ENCODE measurements at regions not wholly inside any gene's neighbourhood (a gene's known extent, or its start where the extent isn't known, plus 50 kb on each side); places are given as distances from the start of the nearest gene placed in this dataset.

- Histone ChIP-seq H3K27me3 (ENCODE audit: control insufficient read depth, insufficient read depth, low read length) (no peaks in the 10 kb centered on the region), H3K4me3 (ENCODE audit: low read depth, low read length) (no peak overlapping the region), H3K27ac (ENCODE audit: low read depth, low read length) (no peak overlapping the region), H3K36me3 (ENCODE audit: control insufficient read depth, insufficient read depth, low read length) (no peaks in the 10 kb centered on the region), H3K9me3 (ENCODE audit: control insufficient read depth, insufficient read depth, low read depth, low read length) (no peaks in the 10 kb centered on the region), H3K4me1 (ENCODE audit: control insufficient read depth, insufficient read depth, low read length) (no peaks in the 10 kb centered on the region), H3K9ac (ENCODE audit: low read length) (no peak overlapping the region)
Measured at GRCh38 chr3:24886501-24886900, 391.9 kb upstream of the THRB start.

- no peaks in the 10 kb centered on the region for H3K27me3 ChIP-seq (ENCODE audit: control insufficient read depth, insufficient read depth, low read length)
- H3K4me3 ChIP-seq (ENCODE audit: low read depth, low read length): no peak overlapping the region
- H3K4me1 ChIP-seq (ENCODE audit: control insufficient read depth, insufficient read depth, low read length): no peaks in the 10 kb centered on the region
- H3K27ac ChIP-seq (ENCODE audit: low read depth, low read length): no peak overlapping the region
- H3K9ac ChIP-seq (ENCODE audit: low read length): no peak overlapping the region
- H3K9me3 ChIP-seq (ENCODE audit: control insufficient read depth, insufficient read depth, low read depth, low read length): no peaks in the 10 kb centered on the region
- H3K36me3 ChIP-seq (ENCODE audit: control insufficient read depth, insufficient read depth, low read length): no peaks in the 10 kb centered on the region
Measured at GRCh38 chr3:24890012-24890411, 395.4 kb upstream of the THRB start.

- no peaks in the 10 kb centered on the region for H3K27me3 ChIP-seq (ENCODE audit: control insufficient read depth, insufficient read depth, low read length)
- no peak overlapping the region for H3K9ac ChIP-seq (ENCODE audit: low read length)
Measured at GRCh38 chr3:24899373-24899772, 404.7 kb upstream of the THRB start.

GRCh38 chr3:24899901-24900603 lies 405.4 kb upstream of the THRB start:
- Histone ChIP-seq H3K9me3 (ENCODE audit: control insufficient read depth, insufficient read depth, low read depth, low read length) (no peaks in the 10 kb centered on the region), H3K27me3 (ENCODE audit: control insufficient read depth, insufficient read depth, low read length) (no peaks in the 10 kb centered on the region), H3K4me3 (ENCODE audit: low read depth, low read length) (no peak overlapping the region), H3K9ac (ENCODE audit: low read length) (no peak overlapping the region), H3K27ac (ENCODE audit: low read depth, low read length) (no peak overlapping the region), H3K4me1 (ENCODE audit: control insufficient read depth, insufficient read depth, low read length) (no peaks in the 10 kb centered on the region), H3K36me3 (ENCODE audit: control insufficient read depth, insufficient read depth, low read length) (no peaks in the 10 kb centered on the region)

More at GRCh38 chr3:24899373-24899772, 404.7 kb upstream of the THRB start:
- no peak overlapping the region for H3K27ac ChIP-seq (ENCODE audit: low read depth, low read length)
- no peak overlapping the region for H3K4me3 ChIP-seq (ENCODE audit: low read depth, low read length)
- H3K9me3 ChIP-seq (ENCODE audit: control insufficient read depth, insufficient read depth, low read depth, low read length): no peaks in the 10 kb centered on the region
- H3K36me3 ChIP-seq (ENCODE audit: control insufficient read depth, insufficient read depth, low read length): no peaks in the 10 kb centered on the region
- H3K4me1 ChIP-seq (ENCODE audit: control insufficient read depth, insufficient read depth, low read length): no peaks in the 10 kb centered on the region

GRCh38 chr3:24905266-24905665 lies 410.6 kb upstream of the THRB start:
- Histone ChIP-seq H3K27me3 (ENCODE audit: control insufficient read depth, insufficient read depth, low read length) (no peaks in the 10 kb centered on the region), H3K9ac (ENCODE audit: low read length) (no peak overlapping the region), H3K27ac (ENCODE audit: low read depth, low read length) (no peak overlapping the region), H3K4me1 (ENCODE audit: control insufficient read depth, insufficient read depth, low read length) (no peaks in the 10 kb centered on the region), H3K4me3 (ENCODE audit: low read depth, low read length) (no peak overlapping the region), H3K9me3 (ENCODE audit: control insufficient read depth, insufficient read depth, low read depth, low read length) (no peaks in the 10 kb centered on the region), H3K36me3 (ENCODE audit: control insufficient read depth, insufficient read depth, low read length) (no peaks in the 10 kb centered on the region)

GRCh38 chr3:24907106-24907505 lies 412.5 kb upstream of the THRB start:
- no peak overlapping the region for H3K4me3 ChIP-seq (ENCODE audit: low read depth, low read length)
- H3K9me3 ChIP-seq (ENCODE audit: control insufficient read depth, insufficient read depth, low read depth, low read length): no peaks in the 10 kb centered on the region
- no peak overlapping the region for H3K9ac ChIP-seq (ENCODE audit: low read length)
- no peaks in the 10 kb centered on the region for H3K36me3 ChIP-seq (ENCODE audit: control insufficient read depth, insufficient read depth, low read length)
- no peak overlapping the region for H3K27ac ChIP-seq (ENCODE audit: low read depth, low read length)
- no peaks in the 10 kb centered on the region for H3K27me3 ChIP-seq (ENCODE audit: control insufficient read depth, insufficient read depth, low read length)
- H3K4me1 ChIP-seq (ENCODE audit: control insufficient read depth, insufficient read depth, low read length): no peaks in the 10 kb centered on the region

- H3K4me3 ChIP-seq (ENCODE audit: low read depth, low read length): no peak overlapping the region
- H3K36me3 ChIP-seq (ENCODE audit: control insufficient read depth, insufficient read depth, low read length): no peaks in the 10 kb centered on the region
- no peaks in the 10 kb centered on the region for H3K9me3 ChIP-seq (ENCODE audit: control insufficient read depth, insufficient read depth, low read depth, low read length)
- no peak overlapping the region for H3K27ac ChIP-seq (ENCODE audit: low read depth, low read length)
- H3K9ac ChIP-seq (ENCODE audit: low read length): no peak overlapping the region
- no peaks in the 10 kb centered on the region for H3K4me1 ChIP-seq (ENCODE audit: control insufficient read depth, insufficient read depth, low read length)
- H3K27me3 ChIP-seq (ENCODE audit: control insufficient read depth, insufficient read depth, low read length): no peaks in the 10 kb centered on the region
Measured at GRCh38 chr3:24911076-24911475, 416.4 kb upstream of the THRB start.

- Histone ChIP-seq H3K9me3 (ENCODE audit: control insufficient read depth, insufficient read depth, low read depth, low read length) (no peaks in the 10 kb centered on the region), H3K4me1 (ENCODE audit: control insufficient read depth, insufficient read depth, low read length) (peaks cover 3% of the 10 kb centered on the region; the same call in 1 of the 2 replicates), H3K4me3 (ENCODE audit: low read depth, low read length) (no peak overlapping the region), H3K27ac (ENCODE audit: low read depth, low read length) (no peak overlapping the region), H3K9ac (ENCODE audit: low read length) (no peak overlapping the region), H3K36me3 (ENCODE audit: control insufficient read depth, insufficient read depth, low read length) (no peaks in the 10 kb centered on the region), H3K27me3 (ENCODE audit: control insufficient read depth, insufficient read depth, low read length) (no peaks in the 10 kb centered on the region)
Measured at GRCh38 chr3:24915639-24916038, 421.0 kb upstream of the THRB start.

GRCh38 chr3:24917908-24918307 lies 423.3 kb upstream of the THRB start:
- Histone ChIP-seq H3K27me3 (ENCODE audit: control insufficient read depth, insufficient read depth, low read length) (no peaks in the 10 kb centered on the region), H3K9me3 (ENCODE audit: control insufficient read depth, insufficient read depth, low read depth, low read length) (no peaks in the 10 kb centered on the region), H3K4me1 (ENCODE audit: control insufficient read depth, insufficient read depth, low read length) (peaks cover 3% of the 10 kb centered on the region; the same call in 1 of the 2 replicates), H3K9ac (ENCODE audit: low read length) (no peak overlapping the region), H3K36me3 (ENCODE audit: control insufficient read depth, insufficient read depth, low read length) (no peaks in the 10 kb centered on the region), H3K27ac (ENCODE audit: low read depth, low read length) (no peak overlapping the region), H3K4me3 (ENCODE audit: low read depth, low read length) (no peak overlapping the region)

- Histone ChIP-seq H3K27me3 (ENCODE audit: control insufficient read depth, insufficient read depth, low read length) (no peaks in the 10 kb centered on the region), H3K4me3 (ENCODE audit: low read depth, low read length) (no peak overlapping the region), H3K9ac (ENCODE audit: low read length) (no peak overlapping the region), H3K4me1 (ENCODE audit: control insufficient read depth, insufficient read depth, low read length) (peaks cover 3% of the 10 kb centered on the region; the same call in 1 of the 2 replicates), H3K36me3 (ENCODE audit: control insufficient read depth, insufficient read depth, low read length) (no peaks in the 10 kb centered on the region), H3K27ac (ENCODE audit: low read depth, low read length) (no peak overlapping the region), H3K9me3 (ENCODE audit: control insufficient read depth, insufficient read depth, low read depth, low read length) (no peaks in the 10 kb centered on the region)
Measured at GRCh38 chr3:24923570-24923969, 428.9 kb upstream of the THRB start.

- Histone ChIP-seq H3K9me3 (ENCODE audit: control insufficient read depth, insufficient read depth, low read depth, low read length) (no peaks in the 10 kb centered on the region), H3K4me1 (ENCODE audit: control insufficient read depth, insufficient read depth, low read length) (no peaks in the 10 kb centered on the region), H3K27ac (ENCODE audit: low read depth, low read length) (no peak overlapping the region), H3K36me3 (ENCODE audit: control insufficient read depth, insufficient read depth, low read length) (no peaks in the 10 kb centered on the region), H3K27me3 (ENCODE audit: control insufficient read depth, insufficient read depth, low read length) (no peaks in the 10 kb centered on the region), H3K4me3 (ENCODE audit: low read depth, low read length) (no peak overlapping the region), H3K9ac (ENCODE audit: low read length) (no peak overlapping the region)
Measured at GRCh38 chr3:24929521-24929920, 434.9 kb upstream of the THRB start.

All from HUES6 (cell line).